Erythroblast (primary cell): ENCODE measurements at regions not wholly inside any gene's neighbourhood (a gene's known extent, or its start where the extent isn't known, plus 50 kb on each side); places are given as distances from the start of the nearest gene placed in this dataset.

Experiments
- DNase-seq, 2 experiments: peaks; one replicate each; lab custom pipeline; 2025; lab: John Stamatoyannopoulos, UW
- GATA1 ChIP-seq: IDR thresholded peaks from 2 replicates; pipeline ENCODE4 v1.6.1; 2011; ENCODE audit warnings: low read depth, mild to moderate bottlenecking, control low read depth, low read length, moderate library complexity
- POLR2A ChIP-seq: IDR thresholded peaks from 2 replicates; pipeline ENCODE4 v1.6.1; 2011; ENCODE audit warnings: mild to moderate bottlenecking, low read length

GRCh38 chr15:29437888-29438702 lies 168.5 kb upstream of the NSMCE3 start:
- no peak for DNase-seq
- no peak for TF ChIP-seq POLR2A
- no peak for TF ChIP-seq GATA1

DNA sequence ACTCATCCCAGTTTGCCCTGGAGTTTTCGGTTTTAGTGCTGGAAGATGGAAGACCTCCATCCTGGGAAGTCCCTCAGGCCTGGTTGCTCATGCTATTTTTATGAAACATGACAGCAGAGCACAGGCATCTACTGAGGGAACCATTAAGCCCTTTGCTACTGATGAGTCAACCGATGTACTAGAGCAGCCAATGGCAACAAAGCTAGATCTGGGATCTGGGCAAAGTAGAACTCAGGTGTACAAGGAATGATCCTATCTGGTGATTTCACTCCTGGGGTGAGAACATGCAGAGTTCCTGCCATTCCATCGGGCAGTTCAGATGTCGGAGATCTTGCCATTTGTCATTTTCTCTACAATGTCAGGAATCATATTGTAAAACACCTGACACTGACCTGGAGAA lies 166.2 kb upstream of the NSMCE3 start:
- TF ChIP-seq GATA1, result no peak
- TF ChIP-seq POLR2A, result no peak
- no peak for DNase-seq

DNA sequence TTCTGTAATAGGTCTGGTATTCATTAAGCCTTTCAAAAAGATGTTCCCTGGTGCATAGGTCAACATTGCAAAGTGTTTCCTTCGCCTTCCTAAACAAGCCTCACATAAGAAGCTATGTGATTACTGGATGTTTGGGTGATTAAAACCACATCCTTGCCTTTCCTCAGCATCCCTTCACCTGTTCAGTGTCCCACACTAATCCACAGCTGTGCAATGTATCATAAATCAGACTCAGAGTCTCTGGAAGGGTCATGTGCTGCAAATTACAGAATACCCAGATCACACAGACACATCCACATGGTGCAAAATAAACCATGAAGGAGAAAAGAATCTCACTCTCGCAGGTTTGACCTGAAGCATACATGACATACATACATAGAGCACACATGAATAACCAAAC lies 164.7 kb upstream of the NSMCE3 start:
- no peak for DNase-seq
- TF ChIP-seq GATA1, result no peak
- TF ChIP-seq POLR2A, result no peak

DNA sequence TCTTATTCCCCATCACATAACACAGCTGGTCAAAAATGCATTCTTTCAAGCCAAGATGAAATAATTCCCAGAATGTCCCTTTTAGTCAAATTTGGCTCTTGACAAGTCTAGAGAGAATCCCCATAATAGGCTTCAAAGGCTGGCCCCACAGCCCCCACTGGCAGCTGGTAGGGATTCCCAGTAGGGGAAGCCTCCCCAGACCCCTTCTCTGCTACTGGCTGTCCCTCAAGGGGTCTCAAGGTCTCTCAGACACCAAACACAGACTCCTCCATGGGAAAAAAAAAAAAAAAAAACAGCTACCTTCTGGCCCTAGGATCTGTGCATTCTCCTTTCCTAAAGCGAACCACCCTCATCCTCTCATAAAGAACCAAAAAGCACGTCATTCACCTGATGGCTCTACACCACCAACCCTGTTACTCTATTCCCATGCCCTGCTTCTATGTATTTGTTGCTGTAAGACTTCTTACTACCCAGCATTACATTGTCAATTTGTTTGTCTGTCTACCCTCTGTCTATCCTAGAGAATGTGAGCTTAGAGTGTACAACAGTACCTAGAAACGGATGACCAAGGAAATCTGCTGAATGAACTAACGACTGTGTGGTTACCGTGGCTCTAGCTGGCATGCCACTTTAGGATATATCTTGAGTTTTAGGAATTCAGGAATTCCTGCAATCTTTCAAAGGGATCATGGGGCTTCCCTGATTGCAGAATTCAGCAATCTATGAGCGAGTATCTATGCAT lies 164.1 kb upstream of the NSMCE3 start:
- TF ChIP-seq GATA1 (no peak), POLR2A (no peak)
- DNase-seq, result no peak

DNA sequence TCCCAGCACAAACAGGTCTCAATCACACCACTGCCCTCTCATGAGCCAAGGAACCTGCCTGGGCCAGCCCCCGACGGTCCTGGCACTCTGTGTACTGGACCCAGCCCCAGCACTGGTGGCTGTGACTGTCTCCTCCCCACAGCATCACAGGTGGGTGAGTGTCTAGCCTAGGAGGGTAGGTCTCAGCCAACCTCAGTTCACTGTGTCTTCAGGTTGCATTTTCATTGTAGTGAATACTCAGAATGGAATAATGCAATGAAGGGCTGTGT lies 163.4 kb upstream of the NSMCE3 start:
- DNase-seq, result no peak
- TF ChIP-seq GATA1 (no peak), POLR2A (no peak)

- no peak for DNase-seq
- TF ChIP-seq GATA1, result no peak
- TF ChIP-seq POLR2A, result no peak
Measured at GRCh38 chr15:29432191-29433049, 162.8 kb upstream of the NSMCE3 start.

DNA sequence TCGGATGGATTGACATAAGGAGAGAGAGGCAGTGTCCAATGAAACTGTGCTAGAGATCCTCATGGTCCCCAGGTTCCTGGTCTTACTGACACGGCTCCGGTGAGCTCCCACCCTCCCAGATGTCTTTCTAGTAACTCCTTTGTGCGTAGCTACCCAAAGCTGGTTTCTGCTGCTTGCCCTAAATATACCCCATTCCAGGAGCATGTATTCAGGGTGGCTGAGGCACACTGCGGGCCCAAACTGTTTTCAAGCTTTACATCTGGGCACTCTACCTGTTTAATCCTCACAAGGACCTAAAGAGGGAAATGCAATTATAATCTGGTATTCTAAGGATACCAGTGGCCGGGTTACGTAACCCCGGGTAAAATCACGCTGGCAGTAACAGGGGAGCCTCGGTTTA lies 161.2 kb upstream of the NSMCE3 start:
- no peak for TF ChIP-seq POLR2A
- TF ChIP-seq GATA1, result no peak
- no peak for DNase-seq

DNA sequence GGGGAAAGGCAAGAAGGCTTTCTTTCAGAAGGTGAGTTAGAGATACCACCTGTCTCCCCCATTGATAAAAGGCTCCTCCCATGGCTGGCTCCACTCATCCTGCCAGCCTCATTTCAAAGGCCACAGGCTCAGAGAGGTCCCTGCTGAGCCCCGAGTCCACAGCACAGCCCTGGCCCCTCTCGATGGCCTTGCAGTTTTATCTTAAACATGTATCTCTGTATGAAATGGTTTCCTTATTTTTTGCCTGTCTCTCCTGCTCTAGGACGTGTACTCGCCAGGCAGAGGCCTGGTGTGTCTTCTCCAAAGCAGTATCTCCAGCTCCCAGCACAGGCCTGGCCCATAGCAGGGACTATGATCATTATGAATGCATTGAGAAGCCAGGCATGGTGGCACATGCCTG lies 160.5 kb upstream of the NSMCE3 start:
- TF ChIP-seq POLR2A (no peak), GATA1 (no peak)
- no peak for DNase-seq

- TF ChIP-seq POLR2A (no peak), GATA1 (no peak)
- no peak for DNase-seq
Measured at GRCh38 chr15:29429584-29429983, 160.0 kb upstream of the NSMCE3 start.

DNA sequence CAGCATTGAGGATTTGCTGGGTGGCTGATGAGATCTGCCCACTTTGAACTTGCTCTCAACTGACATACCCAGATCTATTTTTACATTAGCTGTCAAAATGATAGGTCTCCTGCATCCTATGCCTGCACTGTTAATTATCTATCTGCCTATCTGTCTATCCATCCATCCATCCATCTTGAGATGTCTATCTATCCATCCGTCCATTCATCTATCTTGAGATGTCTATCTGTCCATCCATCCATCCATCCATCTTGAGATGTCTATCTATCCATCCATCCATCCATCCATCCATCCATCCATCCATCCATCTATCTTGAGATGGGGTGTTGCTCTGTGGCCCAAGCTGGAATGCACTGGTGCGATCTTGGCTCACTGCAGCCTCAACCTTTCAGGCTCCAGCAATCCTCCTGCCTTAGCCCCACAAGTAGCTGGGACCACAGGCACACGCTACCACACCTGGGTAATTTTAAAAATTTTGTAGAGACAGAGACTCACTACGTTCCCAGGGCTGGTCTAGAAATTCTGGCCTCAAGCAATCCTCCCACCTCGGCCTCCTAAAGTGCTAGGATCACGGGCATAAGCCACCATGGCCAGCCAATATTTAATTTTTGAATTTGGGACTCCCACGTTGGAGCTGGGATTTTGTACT lies 159.4 kb upstream of the NSMCE3 start:
- TF ChIP-seq GATA1, result no peak
- TF ChIP-seq POLR2A, result no peak
- DNase-seq, result no peak

- no peak for TF ChIP-seq POLR2A
- no peak for TF ChIP-seq GATA1
- DNase-seq, result no peak
Measured at GRCh38 chr15:29425864-29426263, 156.2 kb upstream of the NSMCE3 start.

GRCh38 chr15:29424118-29424517 lies 154.5 kb upstream of the NSMCE3 start:
- no peak for TF ChIP-seq GATA1
- no peak for TF ChIP-seq POLR2A
- peak; percentile 4 for DNase-seq

DNA sequence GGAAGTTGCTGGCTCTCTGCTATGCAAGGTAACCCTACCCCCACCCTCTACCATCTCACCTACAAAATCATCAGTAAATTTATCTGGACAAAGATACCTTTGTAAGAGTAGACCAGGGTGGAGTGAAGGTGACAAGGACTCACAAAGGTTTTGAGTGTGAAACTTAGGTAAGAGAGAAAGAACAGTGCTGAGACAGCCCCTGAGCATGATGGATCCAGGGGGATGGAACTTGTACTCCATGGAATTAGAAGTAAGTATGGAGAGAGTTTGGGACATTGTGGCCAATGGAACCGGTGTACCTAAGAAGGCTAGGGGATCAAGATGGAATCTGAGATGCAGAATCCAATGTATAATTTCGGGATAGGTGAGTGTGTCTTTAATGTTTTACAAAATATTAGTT lies 153.0 kb upstream of the NSMCE3 start:
- TF ChIP-seq GATA1 (no peak), POLR2A (no peak)
- DNase-seq, result no peak
